ENCODE measurements at regions not wholly inside any gene's neighbourhood (a gene's known extent, or its start where the extent isn't known, plus 50 kb on each side); places are given as distances from the start of the nearest gene placed in this dataset.

GRCh38 chr12:22880807-22881206 is 255.8 kb downstream of the ETNK1 start:
- TF ChIP-seq CTCF (IDR thresholded peaks at IDR 0.05; ENCODE audit: insufficient read depth, low read length, poor library complexity, severe bottlenecking): no peak
- no peaks in the 10 kb centered on the region for H3K36me3 ChIP-seq (ENCODE audit: control insufficient read depth, insufficient read depth, low read length)
- DNase-seq (ENCODE audit: low read depth): no peak

DNA sequence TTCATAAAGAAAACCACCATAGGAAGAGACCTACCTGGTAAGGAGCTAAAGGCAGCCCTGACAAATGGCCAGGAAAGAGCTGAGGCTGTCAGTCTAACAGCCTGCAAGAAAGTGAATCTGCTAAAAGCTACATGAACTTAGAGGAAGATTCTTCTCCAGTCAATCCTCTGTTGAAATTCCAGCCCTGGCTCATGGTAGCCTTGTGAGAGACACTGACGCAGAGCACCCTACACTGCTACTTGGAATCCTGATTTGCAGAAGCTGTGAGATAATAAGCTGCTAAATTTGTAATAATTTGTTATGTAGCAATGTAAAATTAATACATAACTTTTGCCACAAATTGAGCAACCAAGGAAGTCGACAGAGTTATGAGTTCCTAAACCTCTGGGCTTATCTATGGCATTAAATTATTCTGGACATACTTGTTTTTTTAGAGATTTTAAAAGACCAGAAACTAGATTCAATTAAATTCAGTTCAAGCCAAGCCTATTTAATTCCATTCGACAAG is 257.0 kb downstream of the ETNK1 start:
- Histone ChIP-seq H3K27me3 (ENCODE audit: control insufficient read depth, insufficient read depth, low read length) (no peaks in the 10 kb centered on the region), H3K36me3 (ENCODE audit: control insufficient read depth, insufficient read depth, low read length) (no peaks in the 10 kb centered on the region), H3K4me3 (ENCODE audit: low read depth, low read length) (no peak overlapping the region)
- DNase-seq (ENCODE audit: low read depth): no peak
- no peak for TF ChIP-seq CTCF (IDR thresholded peaks at IDR 0.05; ENCODE audit: insufficient read depth, low read length, poor library complexity, severe bottlenecking)

More at GRCh38 chr12:22880807-22881206, 255.8 kb downstream of the ETNK1 start:
- H3K27me3 ChIP-seq (ENCODE audit: control insufficient read depth, insufficient read depth, low read length): no peaks in the 10 kb centered on the region
- H3K4me3 ChIP-seq (ENCODE audit: low read depth, low read length): no peak overlapping the region

DNA sequence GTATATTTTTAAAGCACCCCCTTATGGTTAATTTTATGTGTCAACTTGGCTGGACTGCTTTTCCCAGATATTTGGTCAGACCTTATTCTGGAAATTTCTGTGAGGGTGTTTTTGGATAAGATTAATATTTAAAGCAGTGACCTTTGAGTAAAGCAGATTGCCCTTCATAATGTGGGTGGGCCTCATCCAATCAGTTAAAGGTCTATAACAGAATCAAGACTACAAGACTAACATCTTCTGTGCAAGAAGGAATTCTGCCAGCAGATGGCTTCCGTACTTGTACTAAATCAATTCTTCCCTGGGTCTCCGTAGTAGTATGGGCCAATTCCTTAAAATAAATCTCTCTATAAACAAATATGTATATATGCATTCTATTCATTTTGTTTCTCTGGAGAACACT is 257.6 kb downstream of the ETNK1 start:
- no peak for TF ChIP-seq CTCF (IDR thresholded peaks at IDR 0.05; ENCODE audit: insufficient read depth, low read length, poor library complexity, severe bottlenecking)
- Histone ChIP-seq H3K4me3 (ENCODE audit: low read depth, low read length) (no peak overlapping the region), H3K27me3 (ENCODE audit: control insufficient read depth, insufficient read depth, low read length) (no peaks in the 10 kb centered on the region), H3K36me3 (ENCODE audit: control insufficient read depth, insufficient read depth, low read length) (no peaks in the 10 kb centered on the region)
- DNase-seq (ENCODE audit: low read depth): no peak

- no peaks in the 10 kb centered on the region for H3K27me3 ChIP-seq (ENCODE audit: control insufficient read depth, insufficient read depth, low read length)
- no peak for TF ChIP-seq CTCF (IDR thresholded peaks at IDR 0.05; ENCODE audit: insufficient read depth, low read length, poor library complexity, severe bottlenecking)
- no peaks in the 10 kb centered on the region for H3K36me3 ChIP-seq (ENCODE audit: control insufficient read depth, insufficient read depth, low read length)
- no peak for DNase-seq (ENCODE audit: low read depth)
- no peak overlapping the region for H3K4me3 ChIP-seq (ENCODE audit: low read depth, low read length)
Observed at GRCh38 chr12:22893878-22894277, 268.9 kb downstream of the ETNK1 start.

- Histone ChIP-seq H3K36me3 (ENCODE audit: control insufficient read depth, insufficient read depth, low read length) (no peaks in the 10 kb centered on the region), H3K4me3 (ENCODE audit: low read depth, low read length) (no peak overlapping the region), H3K27me3 (ENCODE audit: control insufficient read depth, insufficient read depth, low read length) (no peaks in the 10 kb centered on the region)
- no peak for DNase-seq (ENCODE audit: low read depth)
- TF ChIP-seq CTCF (IDR thresholded peaks at IDR 0.05; ENCODE audit: insufficient read depth, low read length, poor library complexity, severe bottlenecking): no peak
Observed at GRCh38 chr12:22899184-22899583, 274.2 kb downstream of the ETNK1 start.

DNA sequence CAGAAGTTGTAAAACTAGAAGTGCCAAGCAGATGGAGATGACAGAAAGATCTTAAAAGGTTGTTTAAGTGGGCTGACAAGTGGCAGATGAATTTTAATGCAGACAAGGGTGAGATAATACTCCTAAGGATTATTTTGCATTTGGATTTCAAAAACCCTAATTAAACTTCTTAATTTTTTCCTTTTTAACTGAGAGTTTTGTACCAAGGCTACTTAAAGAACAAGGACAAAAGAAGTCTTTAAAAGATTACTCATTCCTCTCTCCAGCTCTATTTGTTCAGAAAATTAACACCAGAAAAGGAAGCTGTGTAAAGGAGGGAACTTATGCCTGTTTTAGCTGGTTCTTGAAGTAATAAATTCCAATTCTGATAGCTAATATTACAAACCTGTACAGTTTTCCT is 275.4 kb downstream of the ETNK1 start:
- no peak for TF ChIP-seq CTCF (IDR thresholded peaks at IDR 0.05; ENCODE audit: insufficient read depth, low read length, poor library complexity, severe bottlenecking)
- no peak for DNase-seq (ENCODE audit: low read depth)
- no peak overlapping the region for H3K4me3 ChIP-seq (ENCODE audit: low read depth, low read length)
- no peaks in the 10 kb centered on the region for H3K27me3 ChIP-seq (ENCODE audit: control insufficient read depth, insufficient read depth, low read length)
- H3K36me3 ChIP-seq (ENCODE audit: control insufficient read depth, insufficient read depth, low read length): no peaks in the 10 kb centered on the region

Data from kidney epithelial cell (primary cell).